H9 (cell line): ENCODE measurements at regions not wholly inside any gene's neighbourhood (a gene's known extent, or its start where the extent isn't known, plus 50 kb on each side); places are given as distances from the start of the nearest gene placed in this dataset.

ENCODE experiments used
- DNase-seq: peaks from one replicate; pipeline ENCODE4 v3.0.0-alpha.2; 2017
- H2AFZ ChIP-seq: one replicate; pipeline ENCODE4 v1.6.1; 2013; ENCODE audit warnings: mild to moderate bottlenecking, low read length, control low read depth, moderate library complexity
- H2AK5ac ChIP-seq: 2 replicates; pipeline ENCODE4 v1.6.1; 2013; ENCODE audit warnings: low read length, control low read depth, mixed read lengths; ENCODE audit not compliant: insufficient read length
- H2BK120ac ChIP-seq: one replicate; pipeline ENCODE4 v1.6.1; 2013; ENCODE audit warnings: low read depth, mild to moderate bottlenecking, low read length, control low read depth, inconsistent platforms; ENCODE audit not compliant: poor library complexity, severe bottlenecking
- H2BK12ac ChIP-seq: 2 replicates; pipeline ENCODE4 v1.6.1; 2013; ENCODE audit warnings: low read length, control low read depth, mixed read lengths, low read depth; ENCODE audit not compliant: insufficient read length
- H2BK15ac ChIP-seq: 2 replicates; pipeline ENCODE4 v1.6.1; 2013; ENCODE audit warnings: low read depth, low read length, control low read depth
- H2BK20ac ChIP-seq: one replicate; pipeline ENCODE4 v1.6.1; 2013; ENCODE audit warnings: low read depth, mild to moderate bottlenecking, low read length, control low read depth, inconsistent platforms; ENCODE audit not compliant: poor library complexity, severe bottlenecking
- H2BK5ac ChIP-seq: 2 replicates; pipeline ENCODE4 v1.6.1; 2013; ENCODE audit warnings: low read length, control low read depth, mixed read lengths; ENCODE audit not compliant: insufficient read length
- H3K14ac ChIP-seq: 2 replicates; pipeline ENCODE4 v1.6.1; 2013; ENCODE audit warnings: low read length, control low read depth; ENCODE audit not compliant: insufficient read depth
- H3K18ac ChIP-seq: 2 replicates; pipeline ENCODE4 v1.6.1; 2013; ENCODE audit warnings: low read depth, mild to moderate bottlenecking, mixed read lengths, low read length, control low read depth; ENCODE audit not compliant: insufficient read length
- H3K23ac ChIP-seq: 2 replicates; pipeline ENCODE4 v1.6.1; 2013; ENCODE audit warnings: low read length, control low read depth, mixed read lengths, low read depth; ENCODE audit not compliant: insufficient read length
- H3K23me2 ChIP-seq: 2 replicates; pipeline ENCODE4 v1.6.1; 2013; ENCODE audit warnings: low read depth, mild to moderate bottlenecking, mixed read lengths, low read length, control low read depth; ENCODE audit not compliant: insufficient read length, poor library complexity, severe bottlenecking
- H3K27ac ChIP-seq: 2 replicates; pipeline ENCODE4 v1.5.1; 2013; ENCODE audit warnings: low read length, control low read depth, mixed read lengths, low read depth; ENCODE audit not compliant: insufficient read length
- H3K27me3 ChIP-seq: 2 replicates; pipeline ENCODE4 v1.6.1; 2013; ENCODE audit warnings: low read length, control low read depth, inconsistent platforms; ENCODE audit not compliant: insufficient read depth
- H3K4ac ChIP-seq: 2 replicates; pipeline ENCODE4 v1.6.1; 2013; ENCODE audit warnings: low read depth, mild to moderate bottlenecking, control low read depth, inconsistent platforms, low read length, moderate library complexity
- H3K4me1 ChIP-seq: 2 replicates; pipeline ENCODE4 v1.6.1; 2013; ENCODE audit warnings: low read length, control low read depth, inconsistent platforms; ENCODE audit not compliant: insufficient read depth
- H3K4me2 ChIP-seq: 2 replicates; pipeline ENCODE4 v1.6.1; 2013; ENCODE audit warnings: low read length, control low read depth, mixed read lengths; ENCODE audit not compliant: insufficient read length, insufficient read depth
- H3K56ac ChIP-seq: 2 replicates; pipeline ENCODE4 v1.6.1; 2013; ENCODE audit warnings: low read depth, mild to moderate bottlenecking, mixed read lengths, low read length, control low read depth; ENCODE audit not compliant: insufficient read length
- H3K79me1 ChIP-seq: 2 replicates; pipeline ENCODE4 v1.6.1; 2013; ENCODE audit warnings: low read depth, mild to moderate bottlenecking, moderate library complexity, low read length, control low read depth, inconsistent platforms; ENCODE audit not compliant: insufficient read depth, poor library complexity, severe bottlenecking
- H3K79me2 ChIP-seq: 2 replicates; pipeline ENCODE4 v1.6.1; 2013; ENCODE audit warnings: low read length, control low read depth, inconsistent platforms; ENCODE audit not compliant: insufficient read depth
- H3K9ac ChIP-seq: 2 replicates; pipeline ENCODE4 v1.6.1; 2013; ENCODE audit warnings: low read length, control low read depth, mixed read lengths; ENCODE audit not compliant: insufficient read length; ENCODE audit errors: extremely low read depth
- H3K9me3 ChIP-seq: one replicate; pipeline ENCODE4 v1.6.1; 2013; ENCODE audit warnings: low read depth, low read length, inconsistent platforms; ENCODE audit not compliant: control insufficient read depth
- H3T11ph ChIP-seq: one replicate; pipeline ENCODE4 v1.6.1; 2013; ENCODE audit warnings: mild to moderate bottlenecking, low read length, control low read depth, inconsistent platforms
- H4K20me1 ChIP-seq: one replicate; pipeline ENCODE4 v1.6.1; 2013; ENCODE audit not compliant: control insufficient read depth, insufficient read length, insufficient read depth
- H4K5ac ChIP-seq: 2 replicates; pipeline ENCODE4 v1.6.1; 2013; ENCODE audit warnings: low read depth, mild to moderate bottlenecking, mixed read lengths, low read length, control low read depth; ENCODE audit not compliant: insufficient read length
- H4K8ac ChIP-seq: replicated peaks from 2 replicates; pipeline ENCODE4 v1.6.1; 2013; ENCODE audit warnings: low read length, control low read depth, mixed read lengths, low read depth; ENCODE audit not compliant: insufficient read length
- H4K91ac ChIP-seq: 2 replicates; pipeline ENCODE4 v1.6.1; 2013; ENCODE audit warnings: low read depth, mild to moderate bottlenecking, moderate library complexity, mixed read lengths, low read length, control low read depth; ENCODE audit not compliant: insufficient read length
- H3K27ac Mint-ChIP-seq, 3 experiments: 2 replicates in 2 of 3; 3 replicates in 1 of 3; pipeline ENCODE4 v1.8.0; 2020 to 2021; ENCODE audit warnings: mixed read lengths in 3 of 3, mild to moderate bottlenecking in 1 of 3, moderate library complexity in 1 of 3
- H3K27me3 Mint-ChIP-seq: 2 replicates; pipeline ENCODE4 v1.8.0; 2021; ENCODE audit warnings: low read depth, mild to moderate bottlenecking, moderate library complexity, mixed read lengths
- H3K36me3 Mint-ChIP-seq, 3 experiments: 2 replicates in 2 of 3; 3 replicates in 1 of 3; pipeline ENCODE4 v1.8.0; 2020 to 2021; ENCODE audit warnings: low read depth in 3 of 3, mixed read lengths in 3 of 3; ENCODE audit not compliant: insufficient read depth in 1 of 3
- H3K4me1 Mint-ChIP-seq, 2 experiments: 2 replicates each; pipeline ENCODE4 v1.8.0; 2020; ENCODE audit warnings: mixed read lengths in 2 of 2
- H3K4me3 Mint-ChIP-seq, 2 experiments: 2 replicates in 1 of 2; 3 replicates in 1 of 2; pipeline ENCODE4 v1.8.0; 2020 to 2021; ENCODE audit warnings: mild to moderate bottlenecking in 2 of 2, mixed read lengths in 2 of 2, moderate library complexity in 1 of 2
- H3K9me3 Mint-ChIP-seq, 2 experiments: 2 replicates in 1 of 2; 3 replicates in 1 of 2; pipeline ENCODE4 v1.8.0; 2020; ENCODE audit warnings: mild to moderate bottlenecking in 2 of 2, mixed read lengths in 2 of 2, moderate library complexity in 1 of 2
- WGBS: extraction: QIAGEN DNeasy Blood & Tissue Kit; methylation state at CpG from one replicate; pipeline ENCODE4 v1.1.7; 2013; ENCODE audit warnings: missing lambda C conversion rate, low lambda C conversion rate, mixed read lengths; ENCODE audit not compliant: insufficient read length; ENCODE audit errors: extremely low coverage; 5-methylcytosine and 5-hydroxymethylcytosine counted together
- TF ChIP-seq, protein P1 (sequence below): fragments of 200-600 bp; sonication (generic); conservative IDR thresholded peaks from 3 replicates; pipeline ENCODE4 v1.8.0; 2021; ENCODE audit warnings: antibody characterized with exemption, mild to moderate bottlenecking

DNA sequence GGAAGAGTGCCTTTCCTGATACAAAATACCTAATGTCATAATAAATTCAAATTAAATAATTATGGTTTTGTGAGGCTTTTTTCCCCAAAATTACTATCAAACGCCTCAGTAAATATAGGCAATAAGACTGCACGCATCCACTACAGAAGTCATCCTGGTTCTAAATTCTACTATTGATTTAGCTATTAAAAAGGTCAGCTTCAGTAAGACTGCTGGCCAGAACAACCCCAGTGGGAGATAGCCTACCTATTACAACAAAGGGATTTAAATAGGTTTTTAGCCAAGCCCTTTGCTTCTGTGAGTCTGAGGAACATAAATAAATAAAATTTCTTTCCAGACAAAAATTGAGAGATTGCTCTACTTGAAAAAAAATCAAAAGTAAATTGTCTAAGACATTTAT is 132.1 kb downstream of the PLPPR4 start:
- Histone ChIP-seq H3K9me3 (no peaks in the 10 kb centered on the region), H4K91ac (no peak overlapping the region), H4K20me1 (no peaks in the 10 kb centered on the region), H3K4ac (no peak overlapping the region), H3K4me1 (no peaks in the 10 kb centered on the region), H2BK12ac (no peak overlapping the region), H2BK20ac (no peak overlapping the region), H2AFZ (no peak overlapping the region), H4K5ac (no peak overlapping the region), H3K79me1 (no peaks in the 10 kb centered on the region), H3K14ac (no peak overlapping the region), H3K9ac (no peak overlapping the region), H2AK5ac (no peak overlapping the region), H3K79me2 (no peaks in the 10 kb centered on the region), H3K18ac (no peak overlapping the region), H3T11ph (no peak overlapping the region), H4K8ac (no peak overlapping the region), H2BK5ac (no peak overlapping the region), H2BK15ac (no peak overlapping the region), H3K4me2 (no peak overlapping the region), H3K23me2 (no peaks in the 10 kb centered on the region), H3K56ac (no peak overlapping the region), H3K27me3 (no peaks in the 10 kb centered on the region), H2BK120ac (no peak overlapping the region), H3K23ac (no peak overlapping the region), H3K27ac (no peak overlapping the region)
- DNase-seq = no peak
- H3K9me3 Mint-ChIP-seq = no peaks in the 10 kb centered on the region
- no CpG with 5 or more reads among the region's 2 CpGs for WGBS
- H3K27me3 Mint-ChIP-seq = no peaks in the 10 kb centered on the region
- H3K4me3 Mint-ChIP-seq = no peak overlapping the region
- no peaks in the 10 kb centered on the region for H3K4me1 Mint-ChIP-seq
- no peaks in the 10 kb centered on the region for H3K36me3 Mint-ChIP-seq
- TF ChIP-seq, protein P1, sequence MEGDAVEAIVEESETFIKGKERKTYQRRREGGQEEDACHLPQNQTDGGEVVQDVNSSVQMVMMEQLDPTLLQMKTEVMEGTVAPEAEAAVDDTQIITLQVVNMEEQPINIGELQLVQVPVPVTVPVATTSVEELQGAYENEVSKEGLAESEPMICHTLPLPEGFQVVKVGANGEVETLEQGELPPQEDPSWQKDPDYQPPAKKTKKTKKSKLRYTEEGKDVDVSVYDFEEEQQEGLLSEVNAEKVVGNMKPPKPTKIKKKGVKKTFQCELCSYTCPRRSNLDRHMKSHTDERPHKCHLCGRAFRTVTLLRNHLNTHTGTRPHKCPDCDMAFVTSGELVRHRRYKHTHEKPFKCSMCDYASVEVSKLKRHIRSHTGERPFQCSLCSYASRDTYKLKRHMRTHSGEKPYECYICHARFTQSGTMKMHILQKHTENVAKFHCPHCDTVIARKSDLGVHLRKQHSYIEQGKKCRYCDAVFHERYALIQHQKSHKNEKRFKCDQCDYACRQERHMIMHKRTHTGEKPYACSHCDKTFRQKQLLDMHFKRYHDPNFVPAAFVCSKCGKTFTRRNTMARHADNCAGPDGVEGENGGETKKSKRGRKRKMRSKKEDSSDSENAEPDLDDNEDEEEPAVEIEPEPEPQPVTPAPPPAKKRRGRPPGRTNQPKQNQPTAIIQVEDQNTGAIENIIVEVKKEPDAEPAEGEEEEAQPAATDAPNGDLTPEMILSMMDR = no peak
- H3K27ac Mint-ChIP-seq = no peak overlapping the region
